ENCODE measurements at regions not wholly inside any gene's neighbourhood (a gene's known extent, or its start where the extent isn't known, plus 50 kb on each side); places are given as distances from the start of the nearest gene placed in this dataset.

DNA sequence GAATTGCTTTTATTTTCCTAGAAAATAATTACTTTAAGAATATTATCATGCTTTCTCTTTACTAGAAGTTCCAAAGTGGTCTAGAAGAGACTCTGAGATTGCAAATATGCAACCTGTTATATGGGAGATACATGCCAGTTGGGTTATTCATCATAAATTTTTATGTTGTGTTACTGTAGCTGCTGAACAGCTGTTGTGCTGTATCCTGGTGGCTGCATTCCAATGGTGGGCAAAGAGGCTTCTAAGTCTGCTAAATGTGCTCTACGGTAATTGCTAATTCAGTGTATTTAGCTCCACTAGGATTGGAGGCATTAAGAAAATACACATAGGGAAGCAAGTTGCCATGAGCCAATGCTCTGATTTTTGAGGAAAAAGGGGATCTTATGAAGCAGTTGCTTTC is 409.0 kb downstream of the TUSC7 start:
- TF ChIP-seq POLR2A (IDR thresholded peaks at IDR 0.05) (no peak), CTCF (IDR thresholded peaks at IDR 0.05) (no peak)
